OCI-LY3 (cell line): ENCODE measurements at regions not wholly inside any gene's neighbourhood (a gene's known extent, or its start where the extent isn't known, plus 50 kb on each side); places are given as distances from the start of the nearest gene placed in this dataset.

Experiments
- CTCF ChIP-seq: fragments of 200-600, 300-600 bp; sonication (generic); IDR thresholded peaks from 2 replicates; pipeline ENCODE4 v1.5.1; 2014; ENCODE audit warnings: antibody characterized with exemption, low read length, low read depth
- EZH2phosphoT487 ChIP-seq: fragments of 200-600 bp; shearing (Covaris generic); IDR thresholded peaks from 2 replicates; pipeline ENCODE4 v1.6.1; 2018; ENCODE audit warnings: antibody characterized with exemption, mixed run types, low read depth

GRCh38 chr6:137652961-137653705 is 158.9 kb upstream of the OLIG3 start:
- TF ChIP-seq CTCF (no peak), EZH2phosphoT487 (no peak)
